ENCODE measurements at regions not wholly inside any gene's neighbourhood (a gene's known extent, or its start where the extent isn't known, plus 50 kb on each side); places are given as distances from the start of the nearest gene placed in this dataset.

DNA sequence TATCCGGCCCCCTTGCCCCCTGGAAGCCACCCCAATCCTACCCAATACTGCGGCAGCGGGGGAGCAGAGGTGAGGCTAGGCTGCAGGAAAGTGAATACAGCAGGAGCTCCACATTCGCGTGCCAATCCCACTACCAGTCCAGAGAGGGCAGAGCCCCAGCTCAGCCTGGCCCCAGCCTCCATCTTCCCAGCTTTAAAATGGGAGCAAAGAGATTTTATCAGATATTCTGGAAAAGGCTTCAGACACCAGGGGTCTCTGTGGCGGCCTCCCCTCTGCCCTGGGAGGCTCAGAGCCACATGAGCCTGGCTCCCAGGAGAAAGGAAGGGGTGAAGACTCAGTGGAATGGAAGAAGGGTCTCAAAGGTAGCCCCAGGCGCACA lies 72.7 kb downstream of the NCOR2 start:
- H3K4me3 ChIP-seq (ENCODE audit: low read depth, low read length) = no peak overlapping the region
- no peak for DNase-seq (ENCODE audit: low read depth, low spot score)
- TF ChIP-seq, protein P1, sequence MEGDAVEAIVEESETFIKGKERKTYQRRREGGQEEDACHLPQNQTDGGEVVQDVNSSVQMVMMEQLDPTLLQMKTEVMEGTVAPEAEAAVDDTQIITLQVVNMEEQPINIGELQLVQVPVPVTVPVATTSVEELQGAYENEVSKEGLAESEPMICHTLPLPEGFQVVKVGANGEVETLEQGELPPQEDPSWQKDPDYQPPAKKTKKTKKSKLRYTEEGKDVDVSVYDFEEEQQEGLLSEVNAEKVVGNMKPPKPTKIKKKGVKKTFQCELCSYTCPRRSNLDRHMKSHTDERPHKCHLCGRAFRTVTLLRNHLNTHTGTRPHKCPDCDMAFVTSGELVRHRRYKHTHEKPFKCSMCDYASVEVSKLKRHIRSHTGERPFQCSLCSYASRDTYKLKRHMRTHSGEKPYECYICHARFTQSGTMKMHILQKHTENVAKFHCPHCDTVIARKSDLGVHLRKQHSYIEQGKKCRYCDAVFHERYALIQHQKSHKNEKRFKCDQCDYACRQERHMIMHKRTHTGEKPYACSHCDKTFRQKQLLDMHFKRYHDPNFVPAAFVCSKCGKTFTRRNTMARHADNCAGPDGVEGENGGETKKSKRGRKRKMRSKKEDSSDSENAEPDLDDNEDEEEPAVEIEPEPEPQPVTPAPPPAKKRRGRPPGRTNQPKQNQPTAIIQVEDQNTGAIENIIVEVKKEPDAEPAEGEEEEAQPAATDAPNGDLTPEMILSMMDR (IDR thresholded peaks at IDR 0.05; ENCODE audit: low read depth, low read length) = no peak
- in situ Hi-C loops (cut with HindIII; ENCODE audit: low sequenced_read_pairs) = no loop called here

DNA sequence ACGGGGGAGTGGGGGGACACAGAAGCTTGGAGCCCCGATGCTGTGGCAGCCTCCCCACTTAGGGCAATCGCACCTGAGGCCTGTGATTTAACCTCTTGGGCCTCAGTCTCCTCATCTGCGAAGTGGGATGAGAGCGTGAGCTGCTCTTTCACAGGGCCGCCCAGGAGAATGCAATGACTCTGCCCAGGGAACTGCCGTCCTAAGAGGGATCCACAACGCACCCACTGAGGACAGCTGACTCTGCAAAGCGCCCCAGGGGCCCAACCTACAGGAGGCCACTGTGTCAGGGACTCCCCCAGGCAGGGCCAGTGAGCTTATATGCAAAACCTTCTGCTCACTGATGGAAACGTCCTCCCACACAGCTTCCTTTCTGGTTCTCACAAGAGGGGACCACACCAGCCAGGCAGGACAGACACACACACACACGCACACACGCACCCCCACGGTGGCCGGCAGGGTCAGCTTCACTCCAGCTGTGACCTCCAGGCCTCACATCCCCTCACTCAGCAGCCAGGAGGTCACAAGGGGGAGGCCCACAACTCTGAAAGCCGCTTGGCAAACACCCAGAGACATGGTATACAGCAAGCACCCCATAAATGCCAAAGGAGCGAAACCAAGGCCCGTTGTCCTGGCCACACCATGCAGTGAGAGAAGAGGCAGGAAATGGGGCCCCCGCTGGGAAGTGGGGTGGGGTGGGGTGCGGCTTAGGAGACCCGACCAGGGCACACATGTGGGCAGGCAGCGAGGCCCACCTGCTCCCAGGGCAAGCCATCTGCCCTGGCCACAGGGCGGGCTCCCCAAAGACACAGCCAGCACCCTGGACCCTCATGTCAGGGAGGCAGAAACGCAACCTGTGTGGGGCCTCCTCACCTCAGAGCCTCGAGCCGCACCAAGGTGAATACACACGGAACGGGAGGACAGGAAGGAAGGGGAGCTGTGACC lies 73.3 kb downstream of the NCOR2 start:
- in situ Hi-C loops (cut with HindIII; ENCODE audit: low sequenced_read_pairs) = no loop called here
- H3K4me3 ChIP-seq (ENCODE audit: low read depth, low read length) = no peak overlapping the region
- TF ChIP-seq, protein P1 (IDR thresholded peaks at IDR 0.05; ENCODE audit: low read depth, low read length) = no peak
- no peak for DNase-seq (ENCODE audit: low read depth, low spot score)

DNA sequence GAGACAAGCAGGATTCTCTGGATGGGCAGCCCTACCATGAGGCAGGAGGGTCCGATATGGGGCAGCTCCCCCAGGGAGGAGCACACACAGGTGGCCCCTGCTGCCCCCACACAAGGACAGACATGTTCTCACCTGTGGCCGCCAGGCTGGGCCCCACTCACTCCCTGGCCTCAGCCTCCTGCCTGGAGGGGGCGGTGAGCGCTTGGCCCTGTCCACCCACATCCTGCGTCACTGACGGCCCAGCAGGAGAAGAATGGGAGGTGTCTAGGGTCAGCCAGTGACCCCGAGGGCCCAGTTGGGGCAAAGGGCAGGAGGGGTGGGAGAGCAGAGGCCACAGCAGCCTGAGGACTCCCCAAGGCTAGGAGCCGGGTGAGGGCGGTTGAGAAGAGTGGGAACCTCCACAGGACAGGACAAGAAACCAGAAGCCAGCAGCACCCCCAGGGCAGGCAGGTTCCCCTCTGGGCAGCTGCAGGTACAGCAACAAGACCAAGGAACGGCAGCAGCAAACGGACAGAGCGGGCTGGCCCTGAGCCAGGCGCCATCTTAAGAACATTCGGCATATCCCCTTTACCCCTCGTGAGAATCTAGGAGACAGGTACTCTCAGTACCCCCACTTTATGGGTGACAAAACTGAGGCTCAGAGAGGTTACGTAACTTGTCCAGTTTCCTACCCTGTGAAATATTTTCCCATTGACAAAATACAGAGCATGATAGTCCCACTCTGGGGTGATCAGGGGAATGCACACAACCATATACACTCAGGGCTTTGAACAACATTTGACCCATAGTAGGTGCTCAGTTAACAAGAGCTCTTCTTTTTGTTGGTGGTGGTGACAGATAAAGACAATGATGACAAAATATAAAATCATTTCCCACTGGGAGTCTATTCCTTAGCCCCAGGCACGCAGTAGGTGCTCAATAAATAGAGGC lies 74.3 kb downstream of the NCOR2 start:
- TF ChIP-seq, protein P1 (IDR thresholded peaks at IDR 0.05; ENCODE audit: low read depth, low read length) = no peak
- no peak overlapping the region for H3K4me3 ChIP-seq (ENCODE audit: low read depth, low read length)
- no peak for DNase-seq (ENCODE audit: low read depth, low spot score)
- in situ Hi-C loops (cut with HindIII; ENCODE audit: low sequenced_read_pairs) = no loop called here

DNA sequence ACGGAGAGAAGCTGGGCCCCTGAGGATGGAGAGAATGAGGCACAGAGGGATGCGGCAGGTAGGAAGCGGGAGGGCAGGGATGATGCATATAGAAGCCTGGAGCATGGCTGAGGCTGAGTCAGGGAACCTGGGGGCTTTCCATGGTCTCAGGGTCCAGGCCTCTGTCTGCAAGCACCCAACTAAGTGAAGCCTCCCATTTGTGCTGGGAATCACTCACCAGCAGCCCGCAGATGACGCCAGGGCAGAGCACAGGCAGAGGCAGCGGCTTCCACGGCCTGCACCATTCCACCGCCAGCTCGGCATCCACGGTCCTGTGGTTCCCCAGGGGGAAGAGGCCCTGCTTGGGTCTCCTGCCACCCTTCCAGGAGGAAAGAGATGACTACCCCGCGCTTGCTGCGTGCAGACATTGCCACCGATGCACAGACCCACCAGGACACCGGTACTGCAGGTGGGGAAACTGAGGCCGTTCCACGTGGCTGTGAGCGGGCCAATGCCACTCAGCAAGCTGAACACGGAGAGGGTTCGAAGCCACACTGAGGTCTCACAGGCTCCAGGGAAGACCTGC lies 75.5 kb downstream of the NCOR2 start:
- TF ChIP-seq, protein P1 (IDR thresholded peaks at IDR 0.05; ENCODE audit: low read depth, low read length) = no peak
- in situ Hi-C loops (cut with HindIII; ENCODE audit: low sequenced_read_pairs) = no loop called here
- no peak for DNase-seq (ENCODE audit: low read depth, low spot score)

DNA sequence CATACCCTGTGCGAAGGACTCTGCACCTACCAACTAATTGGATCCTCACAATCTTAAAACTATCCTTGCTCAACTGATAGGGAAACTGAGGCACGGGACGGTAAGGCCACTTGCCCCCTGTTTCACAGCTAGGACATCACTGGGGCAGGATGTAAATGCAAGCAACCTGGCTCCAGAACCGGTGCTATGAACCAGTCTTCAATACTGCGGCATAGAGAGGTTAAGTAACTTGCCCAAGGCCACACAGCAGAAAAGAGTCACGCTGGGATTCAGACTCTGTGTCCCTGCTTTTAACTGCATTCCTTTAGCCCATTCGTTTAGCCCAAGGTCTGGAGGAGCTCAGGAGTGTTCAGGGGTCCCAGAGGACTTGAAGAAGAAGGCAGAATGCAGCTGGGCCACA lies 76.1 kb downstream of the NCOR2 start:
- in situ Hi-C loops (cut with HindIII; ENCODE audit: low sequenced_read_pairs) = no loop called here
- no peak for DNase-seq (ENCODE audit: low read depth, low spot score)
- TF ChIP-seq, protein P1 (IDR thresholded peaks at IDR 0.05; ENCODE audit: low read depth, low read length) = no peak
- no peak overlapping the region for H3K4me3 ChIP-seq (ENCODE audit: low read depth, low read length)

More for the DNA sequence above, 75.5 kb downstream of the NCOR2 start:
- no peak overlapping the region for H3K4me3 ChIP-seq (ENCODE audit: low read depth, low read length)

DNA sequence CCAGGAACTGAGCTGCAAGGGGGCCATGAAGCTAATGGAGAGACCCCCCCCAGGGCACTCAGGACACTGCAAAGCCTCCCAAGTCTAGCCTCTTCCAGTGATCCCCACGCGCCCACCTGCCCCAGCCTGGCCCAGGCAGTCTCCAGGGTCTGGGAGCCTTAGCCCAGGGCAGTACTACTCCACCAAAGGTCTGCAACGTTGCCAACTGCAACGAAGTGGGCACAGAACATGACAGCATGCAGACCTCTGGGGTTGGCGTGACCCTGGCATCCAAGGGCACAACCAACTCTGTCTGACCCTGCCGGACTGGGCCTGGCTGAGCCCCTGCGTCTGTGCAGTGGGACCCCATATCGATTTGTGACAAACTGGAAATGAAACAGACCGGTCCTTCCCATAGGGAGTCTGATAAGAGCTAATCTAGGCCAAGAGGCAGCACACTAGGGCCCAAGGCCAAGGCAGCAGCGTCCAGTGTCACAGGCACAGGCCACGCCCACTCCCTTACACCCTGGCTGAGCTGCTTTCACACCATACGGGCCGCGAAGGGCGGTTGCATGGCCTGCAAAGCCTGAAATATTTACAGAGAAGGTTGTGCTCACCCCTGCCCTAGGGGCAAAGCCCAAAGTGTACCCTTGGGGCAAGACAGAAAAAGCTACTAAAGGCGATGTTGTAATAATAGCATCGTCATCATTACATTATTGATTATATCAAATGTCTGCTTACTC lies 76.7 kb downstream of the NCOR2 start:
- in situ Hi-C loops (cut with HindIII; ENCODE audit: low sequenced_read_pairs) = no loop called here
- TF ChIP-seq, protein P1 (IDR thresholded peaks at IDR 0.05; ENCODE audit: low read depth, low read length) = no peak
- H3K4me3 ChIP-seq (ENCODE audit: low read depth, low read length) = no peak overlapping the region
- no peak for DNase-seq (ENCODE audit: low read depth, low spot score)
